H9 (cell line): ENCODE measurements at regions not wholly inside any gene's neighbourhood (a gene's known extent, or its start where the extent isn't known, plus 50 kb on each side); places are given as distances from the start of the nearest gene placed in this dataset.

Experiments
- DNase-seq: peaks from one replicate; pipeline ENCODE4 v3.0.0-alpha.2; 2017
- H2AFZ ChIP-seq: one replicate; pipeline ENCODE4 v1.6.1; 2013; ENCODE audit warnings: mild to moderate bottlenecking, low read length, control low read depth, moderate library complexity
- H2AK5ac ChIP-seq: 2 replicates; pipeline ENCODE4 v1.6.1; 2013; ENCODE audit warnings: low read length, control low read depth, mixed read lengths; ENCODE audit not compliant: insufficient read length
- H2BK120ac ChIP-seq: one replicate; pipeline ENCODE4 v1.6.1; 2013; ENCODE audit warnings: low read depth, mild to moderate bottlenecking, low read length, control low read depth, inconsistent platforms; ENCODE audit not compliant: poor library complexity, severe bottlenecking
- H2BK12ac ChIP-seq: 2 replicates; pipeline ENCODE4 v1.6.1; 2013; ENCODE audit warnings: low read length, control low read depth, mixed read lengths, low read depth; ENCODE audit not compliant: insufficient read length
- H2BK15ac ChIP-seq: 2 replicates; pipeline ENCODE4 v1.6.1; 2013; ENCODE audit warnings: low read depth, low read length, control low read depth
- H2BK20ac ChIP-seq: one replicate; pipeline ENCODE4 v1.6.1; 2013; ENCODE audit warnings: low read depth, mild to moderate bottlenecking, low read length, control low read depth, inconsistent platforms; ENCODE audit not compliant: poor library complexity, severe bottlenecking
- H2BK5ac ChIP-seq: 2 replicates; pipeline ENCODE4 v1.6.1; 2013; ENCODE audit warnings: low read length, control low read depth, mixed read lengths; ENCODE audit not compliant: insufficient read length
- H3K14ac ChIP-seq: 2 replicates; pipeline ENCODE4 v1.6.1; 2013; ENCODE audit warnings: low read length, control low read depth; ENCODE audit not compliant: insufficient read depth
- H3K18ac ChIP-seq: 2 replicates; pipeline ENCODE4 v1.6.1; 2013; ENCODE audit warnings: low read depth, mild to moderate bottlenecking, mixed read lengths, low read length, control low read depth; ENCODE audit not compliant: insufficient read length
- H3K23ac ChIP-seq: 2 replicates; pipeline ENCODE4 v1.6.1; 2013; ENCODE audit warnings: low read length, control low read depth, mixed read lengths, low read depth; ENCODE audit not compliant: insufficient read length
- H3K23me2 ChIP-seq: 2 replicates; pipeline ENCODE4 v1.6.1; 2013; ENCODE audit warnings: low read depth, mild to moderate bottlenecking, mixed read lengths, low read length, control low read depth; ENCODE audit not compliant: insufficient read length, poor library complexity, severe bottlenecking
- H3K27ac ChIP-seq: 2 replicates; pipeline ENCODE4 v1.5.1; 2013; ENCODE audit warnings: low read length, control low read depth, mixed read lengths, low read depth; ENCODE audit not compliant: insufficient read length
- H3K27me3 ChIP-seq: 2 replicates; pipeline ENCODE4 v1.6.1; 2013; ENCODE audit warnings: low read length, control low read depth, inconsistent platforms; ENCODE audit not compliant: insufficient read depth
- H3K4ac ChIP-seq: 2 replicates; pipeline ENCODE4 v1.6.1; 2013; ENCODE audit warnings: low read depth, mild to moderate bottlenecking, control low read depth, inconsistent platforms, low read length, moderate library complexity
- H3K4me1 ChIP-seq: 2 replicates; pipeline ENCODE4 v1.6.1; 2013; ENCODE audit warnings: low read length, control low read depth, inconsistent platforms; ENCODE audit not compliant: insufficient read depth
- H3K4me2 ChIP-seq: 2 replicates; pipeline ENCODE4 v1.6.1; 2013; ENCODE audit warnings: low read length, control low read depth, mixed read lengths; ENCODE audit not compliant: insufficient read length, insufficient read depth
- H3K56ac ChIP-seq: 2 replicates; pipeline ENCODE4 v1.6.1; 2013; ENCODE audit warnings: low read depth, mild to moderate bottlenecking, mixed read lengths, low read length, control low read depth; ENCODE audit not compliant: insufficient read length
- H3K79me1 ChIP-seq: 2 replicates; pipeline ENCODE4 v1.6.1; 2013; ENCODE audit warnings: low read depth, mild to moderate bottlenecking, moderate library complexity, low read length, control low read depth, inconsistent platforms; ENCODE audit not compliant: insufficient read depth, poor library complexity, severe bottlenecking
- H3K79me2 ChIP-seq: 2 replicates; pipeline ENCODE4 v1.6.1; 2013; ENCODE audit warnings: low read length, control low read depth, inconsistent platforms; ENCODE audit not compliant: insufficient read depth
- H3K9ac ChIP-seq: 2 replicates; pipeline ENCODE4 v1.6.1; 2013; ENCODE audit warnings: low read length, control low read depth, mixed read lengths; ENCODE audit not compliant: insufficient read length; ENCODE audit errors: extremely low read depth
- H3K9me3 ChIP-seq: one replicate; pipeline ENCODE4 v1.6.1; 2013; ENCODE audit warnings: low read depth, low read length, inconsistent platforms; ENCODE audit not compliant: control insufficient read depth
- H3T11ph ChIP-seq: one replicate; pipeline ENCODE4 v1.6.1; 2013; ENCODE audit warnings: mild to moderate bottlenecking, low read length, control low read depth, inconsistent platforms
- H4K20me1 ChIP-seq: one replicate; pipeline ENCODE4 v1.6.1; 2013; ENCODE audit not compliant: control insufficient read depth, insufficient read length, insufficient read depth
- H4K5ac ChIP-seq: 2 replicates; pipeline ENCODE4 v1.6.1; 2013; ENCODE audit warnings: low read depth, mild to moderate bottlenecking, mixed read lengths, low read length, control low read depth; ENCODE audit not compliant: insufficient read length
- H4K8ac ChIP-seq: replicated peaks from 2 replicates; pipeline ENCODE4 v1.6.1; 2013; ENCODE audit warnings: low read length, control low read depth, mixed read lengths, low read depth; ENCODE audit not compliant: insufficient read length
- H4K91ac ChIP-seq: 2 replicates; pipeline ENCODE4 v1.6.1; 2013; ENCODE audit warnings: low read depth, mild to moderate bottlenecking, moderate library complexity, mixed read lengths, low read length, control low read depth; ENCODE audit not compliant: insufficient read length
- H3K27ac Mint-ChIP-seq, 3 experiments: 2 replicates in 2 of 3; 3 replicates in 1 of 3; pipeline ENCODE4 v1.8.0; 2020 to 2021; ENCODE audit warnings: mixed read lengths in 3 of 3, mild to moderate bottlenecking in 1 of 3, moderate library complexity in 1 of 3
- H3K27me3 Mint-ChIP-seq: 2 replicates; pipeline ENCODE4 v1.8.0; 2021; ENCODE audit warnings: low read depth, mild to moderate bottlenecking, moderate library complexity, mixed read lengths
- H3K36me3 Mint-ChIP-seq, 3 experiments: 2 replicates in 2 of 3; 3 replicates in 1 of 3; pipeline ENCODE4 v1.8.0; 2020 to 2021; ENCODE audit warnings: low read depth in 3 of 3, mixed read lengths in 3 of 3; ENCODE audit not compliant: insufficient read depth in 1 of 3
- H3K4me1 Mint-ChIP-seq, 2 experiments: 2 replicates each; pipeline ENCODE4 v1.8.0; 2020; ENCODE audit warnings: mixed read lengths in 2 of 2
- H3K4me3 Mint-ChIP-seq, 2 experiments: 2 replicates in 1 of 2; 3 replicates in 1 of 2; pipeline ENCODE4 v1.8.0; 2020 to 2021; ENCODE audit warnings: mild to moderate bottlenecking in 2 of 2, mixed read lengths in 2 of 2, moderate library complexity in 1 of 2
- H3K9me3 Mint-ChIP-seq, 2 experiments: 2 replicates in 1 of 2; 3 replicates in 1 of 2; pipeline ENCODE4 v1.8.0; 2020; ENCODE audit warnings: mild to moderate bottlenecking in 2 of 2, mixed read lengths in 2 of 2, moderate library complexity in 1 of 2
- WGBS: extraction: QIAGEN DNeasy Blood & Tissue Kit; methylation state at CpG from one replicate; pipeline ENCODE4 v1.1.7; 2013; ENCODE audit warnings: missing lambda C conversion rate, low lambda C conversion rate, mixed read lengths; ENCODE audit not compliant: insufficient read length; ENCODE audit errors: extremely low coverage; 5-methylcytosine and 5-hydroxymethylcytosine counted together
- TF ChIP-seq, protein P1 (sequence below): fragments of 200-600 bp; sonication (generic); conservative IDR thresholded peaks from 3 replicates; pipeline ENCODE4 v1.8.0; 2021; ENCODE audit warnings: antibody characterized with exemption, mild to moderate bottlenecking

GRCh38 chr2:235384624-235385023 lies 109.2 kb upstream of the AGAP1 start:
- no peak overlapping the region for H2BK20ac ChIP-seq
- H3K56ac ChIP-seq, result no peak overlapping the region
- no peak overlapping the region for H4K8ac ChIP-seq
- no peak overlapping the region for H3K23ac ChIP-seq
- H2BK15ac ChIP-seq, result no peak overlapping the region
- H2BK120ac ChIP-seq, result no peak overlapping the region
- no peak overlapping the region for H2BK5ac ChIP-seq
- H4K5ac ChIP-seq, result peak overlapping the region; percentile 25
- no peak overlapping the region for H3K4me2 ChIP-seq
- no peak overlapping the region for H3K27ac ChIP-seq
- H3T11ph ChIP-seq, result no peak overlapping the region
- peak overlapping the region; percentile 83; the same call in 1 of the 2 replicates for H3K14ac ChIP-seq
- Mint-ChIP-seq H3K27ac (peak overlapping the region; percentile 56 to 68 (median 59); a peak in 3 of 7 replicates), H3K27me3 (peaks cover 3% of the 10 kb centered on the region; the same call in 1 of the 2 replicates), H3K4me3 (peak overlapping the region in 1 of 2 experiments; percentile 17; a peak in 1 of 5 replicates), H3K36me3 (no peaks in the 10 kb centered on the region), H3K4me1 (peaks cover 14 to 23% of the 10 kb centered on the region in 2 experiments), H3K9me3 (peaks cover 2 to 3% of the 10 kb centered on the region in 2 experiments; a peak in 3 of 5 replicates)
- H3K27me3 ChIP-seq, result no peaks in the 10 kb centered on the region
- H3K23me2 ChIP-seq, result no peaks in the 10 kb centered on the region
- DNase-seq, result peak; percentile 77
- peaks cover 9% of the 10 kb centered on the region; the same call in 1 of the 2 replicates for H3K4me1 ChIP-seq
- no peaks in the 10 kb centered on the region for H3K79me1 ChIP-seq
- no peak overlapping the region for H3K9ac ChIP-seq
- H3K18ac ChIP-seq, result no peak overlapping the region
- no CpG with 5 or more reads among the region's 24 CpGs for WGBS
- H2AFZ ChIP-seq, result no peak overlapping the region
- no peak overlapping the region; the same call in 1 of the 2 replicates for H3K4ac ChIP-seq
- TF ChIP-seq, protein P1, sequence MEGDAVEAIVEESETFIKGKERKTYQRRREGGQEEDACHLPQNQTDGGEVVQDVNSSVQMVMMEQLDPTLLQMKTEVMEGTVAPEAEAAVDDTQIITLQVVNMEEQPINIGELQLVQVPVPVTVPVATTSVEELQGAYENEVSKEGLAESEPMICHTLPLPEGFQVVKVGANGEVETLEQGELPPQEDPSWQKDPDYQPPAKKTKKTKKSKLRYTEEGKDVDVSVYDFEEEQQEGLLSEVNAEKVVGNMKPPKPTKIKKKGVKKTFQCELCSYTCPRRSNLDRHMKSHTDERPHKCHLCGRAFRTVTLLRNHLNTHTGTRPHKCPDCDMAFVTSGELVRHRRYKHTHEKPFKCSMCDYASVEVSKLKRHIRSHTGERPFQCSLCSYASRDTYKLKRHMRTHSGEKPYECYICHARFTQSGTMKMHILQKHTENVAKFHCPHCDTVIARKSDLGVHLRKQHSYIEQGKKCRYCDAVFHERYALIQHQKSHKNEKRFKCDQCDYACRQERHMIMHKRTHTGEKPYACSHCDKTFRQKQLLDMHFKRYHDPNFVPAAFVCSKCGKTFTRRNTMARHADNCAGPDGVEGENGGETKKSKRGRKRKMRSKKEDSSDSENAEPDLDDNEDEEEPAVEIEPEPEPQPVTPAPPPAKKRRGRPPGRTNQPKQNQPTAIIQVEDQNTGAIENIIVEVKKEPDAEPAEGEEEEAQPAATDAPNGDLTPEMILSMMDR, result no peak
- H3K79me2 ChIP-seq, result no peaks in the 10 kb centered on the region
- H3K9me3 ChIP-seq, result no peaks in the 10 kb centered on the region
- H2AK5ac ChIP-seq, result no peak overlapping the region
- H2BK12ac ChIP-seq, result no peak overlapping the region
- no peaks in the 10 kb centered on the region for H4K20me1 ChIP-seq
- peak overlapping the region; percentile 42 for H4K91ac ChIP-seq
